ENCODE measurements at regions not wholly inside any gene's neighbourhood (a gene's known extent, or its start where the extent isn't known, plus 50 kb on each side); places are given as distances from the start of the nearest gene placed in this dataset.

- Histone ChIP-seq H3K4me3 (ENCODE audit: low read length) (no peak overlapping the region), H3K9me2 (ENCODE audit: insufficient read depth, low read length) (no peaks in the 10 kb centered on the region), H4K20me1 (ENCODE audit: insufficient read depth) (no peaks in the 10 kb centered on the region), H2AFZ (ENCODE audit: low read depth, low read length) (no peak overlapping the region), H3K9ac (ENCODE audit: low read length) (no peak overlapping the region), H3K9me3 (ENCODE audit: low read length) (no peaks in the 10 kb centered on the region), H3K4me2 (ENCODE audit: low read length) (no peak overlapping the region), H3K79me2 (replicated peaks; ENCODE audit: insufficient read depth, low read length) (no peaks in the 10 kb centered on the region), H3F3A (ENCODE audit: insufficient read depth, low read length, poor library complexity, severe bottlenecking) (no peaks in the 10 kb centered on the region), H3K27me3 (ENCODE audit: insufficient read depth, low read depth, low read length) (no peaks in the 10 kb centered on the region), H3K36me3 (ENCODE audit: insufficient read depth, low read length) (no peaks in the 10 kb centered on the region), H3K27ac (ENCODE audit: low read length) (no peak overlapping the region)
- TF ChIP-seq SMC3 (conservative IDR thresholded peaks at IDR 0.05; ENCODE audit: poor library complexity) (no peak), RAD21 (conservative IDR thresholded peaks at IDR 0.05) (no peak), EZH2 (IDR thresholded peaks at IDR 0.05; ENCODE audit: borderline replicate concordance, insufficient read depth, low read length, poor library complexity, severe bottlenecking) (no peak), TAF1 (IDR thresholded peaks at IDR 0.05; ENCODE audit: low read depth) (no peak), EP300 (conservative IDR thresholded peaks at IDR 0.05; ENCODE audit: poor library complexity, severe bottlenecking) (no peak), POLR2AphosphoS5 (IDR thresholded peaks at IDR 0.05) (no peak), REST (IDR thresholded peaks at IDR 0.05; ENCODE audit: borderline replicate concordance) (no peak), CTCF (IDR thresholded peaks at IDR 0.05; ENCODE audit: poor library complexity, severe bottlenecking) (no peak), MXI1 (conservative IDR thresholded peaks at IDR 0.05; ENCODE audit: poor library complexity, severe bottlenecking) (no peak)
Observed at GRCh38 chr3:167084545-167084944, 295.6 kb downstream of the ZBBX start.

GRCh38 chr3:167078070-167078622, 302.0 kb downstream of the ZBBX start:
- Histone ChIP-seq H3K9me2 (ENCODE audit: insufficient read depth, low read length) (no peaks in the 10 kb centered on the region), H3K27me3 (ENCODE audit: insufficient read depth, low read depth, low read length) (no peaks in the 10 kb centered on the region), H2AFZ (ENCODE audit: low read depth, low read length) (no peak overlapping the region), H3K79me2 (replicated peaks; ENCODE audit: insufficient read depth, low read length) (no peaks in the 10 kb centered on the region), H3K4me2 (ENCODE audit: low read length) (no peak overlapping the region), H3K9ac (ENCODE audit: low read length) (no peak overlapping the region), H3K36me3 (ENCODE audit: insufficient read depth, low read length) (no peaks in the 10 kb centered on the region), H4K20me1 (ENCODE audit: insufficient read depth) (no peaks in the 10 kb centered on the region), H3K27ac (ENCODE audit: low read length) (no peak overlapping the region), H3K4me3 (ENCODE audit: low read length) (no peak overlapping the region), H3K9me3 (ENCODE audit: low read length) (no peaks in the 10 kb centered on the region), H3F3A (ENCODE audit: insufficient read depth, low read length, poor library complexity, severe bottlenecking) (no peaks in the 10 kb centered on the region)
- TF ChIP-seq REST (IDR thresholded peaks at IDR 0.05; ENCODE audit: borderline replicate concordance) = no peak
- no peak for TF ChIP-seq POLR2AphosphoS5 (IDR thresholded peaks at IDR 0.05)
- TF ChIP-seq MXI1 (conservative IDR thresholded peaks at IDR 0.05; ENCODE audit: poor library complexity, severe bottlenecking) = no peak
- no peak for TF ChIP-seq RAD21 (conservative IDR thresholded peaks at IDR 0.05)
- TF ChIP-seq TAF1 (IDR thresholded peaks at IDR 0.05; ENCODE audit: low read depth) = no peak
- no peak for TF ChIP-seq EZH2 (IDR thresholded peaks at IDR 0.05; ENCODE audit: borderline replicate concordance, insufficient read depth, low read length, poor library complexity, severe bottlenecking)
- no peak for TF ChIP-seq CTCF (IDR thresholded peaks at IDR 0.05; ENCODE audit: poor library complexity, severe bottlenecking)
- no peak for TF ChIP-seq EP300 (conservative IDR thresholded peaks at IDR 0.05; ENCODE audit: poor library complexity, severe bottlenecking)
- no peak for TF ChIP-seq SMC3 (conservative IDR thresholded peaks at IDR 0.05; ENCODE audit: poor library complexity)

Data from neural cell (in vitro differentiated cells).